HG02938 (cell line): ENCODE measurements at regions not wholly inside any gene's neighbourhood (a gene's known extent, or its start where the extent isn't known, plus 50 kb on each side); places are given as distances from the start of the nearest gene placed in this dataset.

Experiments used
- ATAC-seq: cut with Tn5 transposase; IDR thresholded peaks from one replicate; pipeline ENCODE4 v1.9.1; 2021; ENCODE audit warnings: mild to moderate bottlenecking, moderate library complexity; ENCODE audit not compliant: unreplicated experiment

DNA sequence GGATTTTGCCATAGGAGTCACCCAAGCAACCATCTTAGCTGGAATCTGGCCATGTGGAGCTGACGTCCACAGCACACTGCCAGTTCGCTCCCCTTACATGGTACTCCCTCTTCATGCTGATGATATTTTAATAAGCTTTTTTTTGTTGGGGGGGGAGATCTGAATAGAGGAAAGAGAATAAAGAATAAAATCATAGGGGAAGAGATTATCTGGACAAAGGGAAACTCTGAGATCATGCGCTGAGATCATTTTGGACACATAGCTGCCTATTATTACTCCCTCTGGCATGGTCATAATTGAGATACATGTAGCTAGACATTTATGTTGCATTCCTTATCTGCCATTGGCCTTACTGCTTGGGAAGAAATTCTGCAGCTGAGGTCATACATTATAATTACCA, 282.7 kb downstream of the HTR7 start:
- ATAC-seq, result no peak

DNA sequence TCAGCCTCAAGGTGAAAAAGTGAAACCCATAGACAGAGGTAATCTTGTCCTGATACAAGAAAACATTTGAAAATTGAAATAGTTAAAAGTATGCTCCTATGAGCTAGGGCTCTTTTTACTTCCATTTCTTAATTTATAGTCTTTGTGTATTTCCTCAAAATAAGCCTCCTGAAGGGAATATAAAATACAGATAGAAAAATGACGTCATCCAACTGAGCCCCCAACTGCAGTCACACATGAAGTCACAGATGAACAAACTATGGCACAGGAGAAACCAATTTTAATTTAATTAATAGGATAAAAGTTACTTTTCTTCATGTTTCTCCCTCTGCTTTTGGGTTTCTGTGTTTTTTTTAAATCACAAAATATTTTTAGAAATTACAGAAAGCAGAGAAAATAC, 280.3 kb downstream of the HTR7 start:
- ATAC-seq, result no peak

DNA sequence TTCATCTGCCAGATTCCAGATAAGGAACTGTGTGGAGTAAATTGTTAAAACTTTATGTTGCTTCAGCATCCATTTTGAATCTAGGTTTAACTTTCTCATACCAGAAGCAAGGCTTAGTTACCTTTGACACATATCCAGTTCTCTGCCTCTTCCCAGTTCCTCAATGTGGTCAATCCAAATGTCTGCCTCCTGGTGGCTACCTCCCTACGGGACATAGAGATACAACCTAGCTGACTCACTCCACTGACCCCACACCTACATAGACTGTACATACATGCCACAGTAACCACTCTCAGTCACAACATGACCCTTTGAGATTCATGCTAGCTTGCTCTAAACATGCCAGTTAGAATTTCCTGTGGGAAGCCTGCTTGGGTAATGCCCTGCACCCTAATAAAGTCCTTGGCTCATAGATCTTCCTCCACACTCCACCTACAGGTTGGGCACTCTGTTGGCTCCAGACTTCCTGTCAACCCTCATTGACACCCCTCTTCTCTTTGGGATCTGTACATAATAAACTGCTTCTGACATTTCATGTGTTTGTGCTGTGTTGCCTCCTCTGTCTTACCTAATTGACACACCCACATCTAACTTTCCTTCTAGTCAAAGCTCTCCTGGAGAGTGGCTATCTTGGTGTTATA, 278.1 kb downstream of the HTR7 start:
- ATAC-seq, result no peak

DNA sequence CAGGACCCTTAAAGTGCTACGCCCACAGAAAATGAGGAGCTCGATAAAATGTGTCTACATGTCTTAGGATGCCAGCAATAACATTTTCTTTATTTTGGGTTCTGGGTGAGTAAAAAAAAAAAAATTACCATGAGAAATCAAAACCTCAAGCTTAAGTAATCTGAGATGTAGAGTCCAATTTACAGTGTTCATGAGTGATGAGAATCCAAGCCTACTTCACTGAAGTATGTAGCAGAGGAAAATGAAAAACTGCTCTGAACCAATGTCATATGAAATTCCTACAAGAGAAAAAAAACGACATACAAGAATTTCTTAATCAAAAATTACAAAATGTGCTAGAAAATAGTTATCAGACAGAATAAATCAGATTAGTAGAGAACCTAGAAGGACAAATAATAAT, 274.4 kb downstream of the HTR7 start:
- ATAC-seq, result no peak

- ATAC-seq, result no peak
Observed at GRCh38 chr10:90587081-90587491, 270.8 kb downstream of the HTR7 start.

- ATAC-seq, result no peak
Observed at GRCh38 chr10:90587561-90587960, 270.3 kb downstream of the HTR7 start.

- no peak for ATAC-seq
Observed at GRCh38 chr10:90588222-90588621, 269.6 kb downstream of the HTR7 start.

DNA sequence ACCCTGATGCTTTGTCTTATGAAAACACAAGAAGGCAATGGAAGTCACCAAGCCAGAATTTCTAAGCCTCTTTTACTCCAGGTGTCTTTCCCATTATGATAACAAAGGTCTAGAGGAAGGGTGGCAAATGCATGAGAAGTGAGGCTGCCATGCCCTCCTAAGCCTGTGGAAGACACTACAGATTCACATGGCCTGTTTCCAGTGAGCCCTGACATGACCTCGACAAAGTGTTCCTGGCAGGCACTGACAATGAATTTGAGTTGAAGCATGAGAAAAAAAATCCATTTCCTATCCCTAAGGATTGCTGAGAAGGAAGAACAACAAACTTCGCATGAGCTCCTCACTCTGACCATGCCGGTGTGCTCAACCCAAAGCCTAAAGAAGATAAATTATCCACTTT, 268.0 kb downstream of the HTR7 start:
- no peak for ATAC-seq

DNA sequence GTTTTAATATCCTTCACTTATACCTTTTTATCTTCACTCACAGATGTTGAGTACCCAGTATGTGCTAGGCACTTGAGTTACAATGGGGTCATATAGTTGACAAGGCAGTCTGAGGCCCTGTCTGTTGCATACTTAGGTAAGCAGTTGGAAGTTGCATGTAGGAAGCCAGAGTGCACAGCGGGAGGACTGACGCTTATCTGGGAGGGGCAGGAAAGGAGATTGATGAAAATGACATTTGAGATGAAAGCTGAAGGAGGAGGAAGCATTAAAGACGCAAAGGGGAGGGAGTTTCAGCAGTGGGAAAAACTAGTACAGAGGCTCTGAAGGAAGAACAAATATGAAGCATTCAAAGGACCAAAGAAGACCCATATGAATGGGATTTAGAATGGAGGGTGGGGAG, 266.2 kb downstream of the HTR7 start:
- ATAC-seq, result no peak

DNA sequence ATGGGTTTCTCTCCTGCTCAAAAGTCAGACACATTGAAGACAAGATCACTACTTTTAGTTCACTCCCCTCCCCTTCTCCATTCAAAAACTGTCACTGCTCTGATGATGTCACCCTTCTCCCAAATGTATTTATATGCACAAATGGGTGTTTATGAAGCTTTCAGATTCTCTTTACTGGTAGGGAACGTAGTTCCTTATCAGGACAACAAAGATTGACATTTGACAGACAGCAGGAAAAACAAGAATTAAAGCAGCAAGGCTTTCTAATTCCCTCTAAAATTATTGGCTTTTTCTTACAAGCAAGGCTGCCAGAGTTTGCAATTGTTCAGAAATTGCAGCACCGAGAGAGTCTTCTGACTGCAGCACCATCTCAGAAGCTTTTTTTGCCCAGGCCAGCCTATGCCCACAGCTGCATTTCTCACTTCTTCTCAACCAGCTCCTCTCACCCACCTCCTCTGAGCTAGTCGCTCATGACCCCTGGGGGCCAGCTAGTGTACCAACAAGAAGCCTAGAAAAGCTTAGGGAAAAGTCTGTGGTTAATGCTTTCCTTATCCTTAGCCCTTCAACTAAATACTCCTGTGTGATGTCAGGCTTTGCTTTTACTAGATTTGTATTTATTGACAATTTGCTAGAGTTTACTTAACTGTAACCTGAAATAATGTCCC, 265.1 kb downstream of the HTR7 start:
- ATAC-seq, result no peak

DNA sequence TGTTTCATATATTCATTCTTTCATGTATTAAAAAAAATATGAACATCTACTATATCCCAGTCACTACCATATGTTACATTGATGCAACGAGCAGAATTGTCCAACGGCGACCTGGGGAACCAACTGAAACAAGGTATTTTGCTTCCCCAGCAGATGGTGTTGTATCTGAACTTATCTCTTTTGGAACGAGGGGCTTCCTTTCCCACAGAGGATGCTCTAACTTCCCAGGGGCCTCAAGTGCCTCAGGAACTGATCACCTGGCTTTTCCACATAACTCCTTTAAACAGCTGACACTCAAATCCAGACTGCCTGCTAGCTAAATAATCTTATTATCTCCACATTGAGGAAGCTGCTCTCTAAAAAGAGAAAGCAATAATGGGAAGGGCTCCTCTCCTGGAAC, 259.3 kb downstream of the HTR7 start:
- ATAC-seq, result no peak

DNA sequence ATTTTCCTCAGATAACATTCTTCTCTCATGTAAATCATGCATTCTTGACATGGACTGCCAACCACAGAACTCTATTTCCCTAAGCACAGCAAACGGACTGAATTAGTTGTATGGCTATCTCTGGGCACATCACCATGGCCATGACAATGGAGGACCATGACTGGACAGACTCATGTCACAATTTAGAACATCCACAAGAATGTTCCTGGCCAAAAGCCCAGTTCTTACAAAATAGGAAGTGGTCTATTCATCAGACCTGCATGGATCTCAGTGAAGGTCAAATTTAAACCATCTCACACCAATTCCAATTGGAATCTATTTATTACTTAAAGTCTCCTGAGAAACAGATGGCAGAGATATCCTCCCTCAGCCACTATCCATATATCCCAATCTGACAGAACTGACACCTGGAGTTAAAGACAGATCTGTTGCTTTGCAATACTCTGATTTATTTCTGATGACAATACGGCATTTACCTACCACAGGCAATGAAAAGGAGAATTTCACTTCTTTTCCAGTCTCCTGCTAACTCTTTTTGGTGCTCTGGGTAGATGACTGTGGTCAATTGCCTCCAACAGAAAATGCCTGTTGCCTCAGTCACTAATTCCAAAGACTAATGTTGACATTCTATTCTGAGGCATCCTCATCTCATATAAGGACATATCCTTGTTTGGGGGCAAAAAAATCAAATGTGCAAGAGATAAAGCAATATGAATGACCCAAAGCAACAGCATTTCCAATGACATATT, 254.8 kb downstream of the HTR7 start:
- ATAC-seq, result no peak

- ATAC-seq, result no peak
Observed at GRCh38 chr10:90604636-90605035, 253.2 kb downstream of the HTR7 start.

DNA sequence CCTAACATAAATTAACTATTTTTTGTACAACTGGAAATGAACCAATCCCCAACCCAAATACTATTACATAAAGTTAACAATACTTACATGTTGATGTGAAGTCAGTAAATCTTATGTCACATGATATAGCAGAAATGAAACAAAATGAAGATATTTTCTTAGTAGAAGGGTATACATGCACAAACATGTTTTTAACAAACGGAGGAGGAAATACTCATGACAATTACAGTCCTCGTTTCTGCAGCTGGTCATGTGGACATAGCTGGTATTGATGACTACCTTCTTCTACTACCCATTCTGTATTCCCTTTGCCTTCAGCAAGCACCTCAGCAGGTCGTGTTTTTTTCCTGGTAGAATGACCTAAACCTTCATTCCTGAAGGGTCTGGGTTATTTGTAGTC, 252.3 kb downstream of the HTR7 start:
- no peak for ATAC-seq

GRCh38 chr10:90612276-90612675, 245.6 kb downstream of the HTR7 start:
- ATAC-seq, result no peak

- ATAC-seq, result no peak
Observed at GRCh38 chr10:90614631-90615030, 243.2 kb downstream of the HTR7 start.

GRCh38 chr10:90621577-90621976, 236.3 kb downstream of the HTR7 start:
- no peak for ATAC-seq

DNA sequence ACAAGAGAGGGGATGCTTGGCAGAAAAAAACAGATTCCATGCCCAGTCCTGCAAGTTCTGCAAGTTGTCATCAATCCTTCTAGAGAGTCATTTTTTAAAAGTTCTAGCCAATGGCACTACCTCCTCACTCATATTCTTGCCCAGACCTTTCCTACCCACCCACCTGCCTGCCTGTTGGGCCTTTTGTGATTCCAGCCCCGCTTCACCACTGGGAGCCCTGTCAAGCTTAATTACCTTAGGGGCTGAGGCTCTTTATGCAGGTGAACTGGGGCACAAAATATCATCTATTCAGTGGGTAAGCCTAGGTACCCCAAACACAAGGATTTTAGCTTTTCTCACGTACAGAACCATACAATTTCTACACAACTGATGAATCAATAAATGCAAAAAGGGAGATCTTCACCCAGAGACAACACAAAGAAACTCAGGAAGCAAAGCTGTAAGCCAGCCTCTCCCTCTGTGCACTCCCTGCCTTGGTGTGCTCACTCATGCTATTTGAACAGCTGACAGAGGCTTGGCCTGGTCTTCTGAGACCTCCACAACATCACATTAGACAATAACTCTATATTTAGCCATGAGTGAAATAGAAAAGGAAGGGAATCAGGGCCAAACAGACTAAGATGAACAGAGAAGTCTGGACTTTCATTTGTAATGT, 222.6 kb downstream of the HTR7 start:
- ATAC-seq, result no peak

GRCh38 chr10:90640756-90641155, 217.1 kb downstream of the HTR7 start:
- no peak for ATAC-seq

GRCh38 chr10:90641731-90642130, 216.1 kb downstream of the HTR7 start:
- no peak for ATAC-seq

GRCh38 chr10:90642136-90642535, 215.7 kb downstream of the HTR7 start:
- no peak for ATAC-seq

DNA sequence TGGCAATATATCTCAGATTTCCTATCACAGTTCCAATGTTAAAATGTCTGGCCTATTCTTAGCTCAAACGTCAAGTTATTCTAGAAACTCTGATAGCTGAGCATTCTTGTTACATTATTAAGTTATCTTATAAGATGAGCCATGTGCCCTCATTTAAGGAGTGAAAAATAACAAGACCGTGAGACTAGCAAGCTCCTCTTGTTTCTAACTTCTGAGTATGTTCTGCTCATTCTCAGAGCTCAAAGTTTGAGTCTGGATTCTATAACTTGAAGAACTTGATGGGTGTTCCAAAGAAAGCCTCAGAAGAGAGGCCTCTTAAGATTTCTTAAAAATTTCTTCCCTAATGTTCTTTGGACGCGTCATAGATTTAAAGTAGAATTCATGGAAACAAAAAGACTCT, 215.2 kb downstream of the HTR7 start:
- ATAC-seq, result no peak
